NCI-H2029 treated with DMSO at 0.1 percent for 48 hours (cell line): ENCODE measurements at regions not wholly inside any gene's neighbourhood (a gene's known extent, or its start where the extent isn't known, plus 50 kb on each side); places are given as distances from the start of the nearest gene placed in this dataset.
A peak's percentile ranks its signal among the peaks of the same experiment; 100 is the strongest.
"Not testable (repeated sequence)": the region's sequence is repeated elsewhere in the genome, so short reads cannot be mapped to it uniquely, and the experiment has no call there.

Experiments used
- DNase-seq: peaks from one replicate; lab custom pipeline; 2025; lab: John Stamatoyannopoulos, UW

DNA sequence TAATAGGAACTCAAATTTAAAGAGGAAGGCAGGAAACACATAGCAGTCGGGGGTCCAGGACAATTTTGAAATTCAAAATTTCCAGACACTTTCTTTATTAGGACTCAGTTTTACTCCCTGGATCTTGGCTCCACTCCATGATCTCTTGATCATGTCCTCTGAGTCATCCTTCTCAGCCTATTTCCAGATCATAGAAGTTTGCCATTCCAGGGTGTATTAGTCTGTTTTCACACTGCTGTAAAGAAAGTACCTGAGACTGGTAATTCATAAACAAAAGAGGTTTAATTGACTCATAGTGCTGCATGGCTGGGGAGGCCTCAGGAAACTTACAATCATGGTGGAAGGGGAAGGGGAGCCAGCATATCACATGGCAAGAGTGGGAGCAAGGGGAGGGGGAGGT, 564.7 kb upstream of the ACTRT1 start:
- DNase-seq = no peak

DNA sequence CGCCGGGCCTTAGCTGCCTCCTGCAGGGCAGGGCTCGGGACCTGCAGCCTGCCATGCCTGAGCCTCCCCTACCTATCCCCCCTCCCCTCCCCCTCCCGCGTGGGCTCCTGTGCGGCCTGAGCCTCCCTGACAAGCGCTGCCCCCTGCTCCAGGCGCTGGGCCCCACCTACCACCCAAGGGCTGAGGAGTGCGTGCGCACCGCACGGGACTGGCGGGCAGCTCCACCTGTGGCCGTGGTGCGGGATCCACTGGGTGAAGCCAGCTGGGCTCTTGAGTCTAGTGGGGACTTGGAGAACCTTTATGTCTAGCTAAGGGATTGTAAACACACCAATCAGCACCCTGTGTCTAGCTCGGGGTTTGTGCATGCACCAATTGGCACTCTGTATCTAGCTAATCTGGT, 554.6 kb upstream of the ACTRT1 start:
- DNase-seq = not testable (repeated sequence)

DNA sequence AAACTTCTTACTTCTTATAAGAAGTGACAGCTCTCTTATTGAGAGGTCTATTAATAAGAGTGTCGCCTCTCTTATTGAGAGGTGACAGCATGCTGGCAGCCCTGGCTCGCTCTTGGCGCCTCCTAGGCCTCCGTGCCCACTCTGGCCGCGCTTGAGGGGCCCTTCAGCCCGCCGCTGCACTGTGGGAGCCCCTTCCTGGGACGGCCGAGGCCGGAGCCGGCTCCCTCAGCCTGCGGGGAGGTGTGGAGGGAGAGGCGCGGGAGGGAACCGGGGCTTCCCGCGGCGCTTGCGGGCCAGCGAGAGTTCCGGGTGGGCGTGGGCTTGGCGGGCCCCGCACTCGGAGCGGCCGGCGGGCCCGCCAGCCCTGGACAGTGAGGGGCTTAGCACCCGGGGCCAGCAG, 554.2 kb upstream of the ACTRT1 start:
- not testable (repeated sequence) for DNase-seq

DNA sequence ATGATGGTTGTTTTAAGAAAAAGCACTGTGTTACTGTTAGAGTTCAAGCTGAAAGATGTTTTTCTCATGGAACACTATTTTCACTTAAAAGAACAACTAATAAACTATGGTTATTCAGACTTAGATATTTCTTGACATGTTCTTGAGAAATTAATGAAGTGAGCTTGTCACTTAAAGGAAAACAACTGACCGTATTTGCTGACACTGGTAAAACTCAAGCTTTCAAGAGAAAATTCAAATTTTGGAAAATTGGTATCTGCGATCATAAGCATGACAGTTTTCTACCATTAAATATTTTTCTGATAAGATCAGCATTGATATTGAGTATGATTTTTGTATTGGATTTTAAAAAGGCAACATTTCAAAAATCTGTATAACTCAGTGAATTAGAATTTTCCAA, 549.5 kb upstream of the ACTRT1 start:
- DNase-seq = no peak

DNA sequence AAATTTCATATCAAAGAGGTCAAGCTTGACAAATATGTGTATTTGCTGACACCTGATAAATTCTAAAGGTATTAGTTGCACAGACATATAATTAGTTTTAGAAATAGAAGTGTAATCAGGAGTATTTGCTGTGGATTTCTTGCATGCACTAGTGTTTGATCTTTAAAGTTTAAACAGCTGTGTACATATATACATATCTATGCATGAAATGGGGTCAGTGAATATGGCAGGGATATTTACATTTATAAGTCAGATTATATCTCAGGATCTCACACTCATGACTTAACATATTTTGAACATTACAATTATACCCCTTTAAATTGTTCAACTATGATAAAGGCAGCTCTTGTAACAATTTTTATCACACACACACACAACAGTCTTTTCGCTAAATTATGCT, 547.4 kb upstream of the ACTRT1 start:
- no peak for DNase-seq

DNA sequence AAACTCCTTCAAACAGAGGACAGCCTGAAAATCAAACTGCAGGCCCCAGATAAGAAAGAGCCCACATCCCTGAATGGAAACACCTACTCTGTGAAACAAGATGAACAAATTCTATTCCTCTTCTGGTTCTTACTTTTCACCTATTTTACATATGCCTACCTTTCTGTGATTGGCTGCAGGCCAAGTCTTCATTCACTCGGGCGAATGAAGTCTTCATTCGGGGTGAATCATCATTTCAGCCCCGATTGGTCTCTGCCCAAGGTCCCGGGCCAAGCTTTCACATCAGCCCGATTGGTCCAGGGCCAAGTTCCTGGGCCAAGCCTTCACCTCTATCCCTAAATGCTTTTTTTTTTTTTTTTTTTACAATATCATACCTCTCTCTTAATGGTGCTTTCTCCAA, 529.8 kb upstream of the ACTRT1 start:
- DNase-seq = no peak

DNA sequence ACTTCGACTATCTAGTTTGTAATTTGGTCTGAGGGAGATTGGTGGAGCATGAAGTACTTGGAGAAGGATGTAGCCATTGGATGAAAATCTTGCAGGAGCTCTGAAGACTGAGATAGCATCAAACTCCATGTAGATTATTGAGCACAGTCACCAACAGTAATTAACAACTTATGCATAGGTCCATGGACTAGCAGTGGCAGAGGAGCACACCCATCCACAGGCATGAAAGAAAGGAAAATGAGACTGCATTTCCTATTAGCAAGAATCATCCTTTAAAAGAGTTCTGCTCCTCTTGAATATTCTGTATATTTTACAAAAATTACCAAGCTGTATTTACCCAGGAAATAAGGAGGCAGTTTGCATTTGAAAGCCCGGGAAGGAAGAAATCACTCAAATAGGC, 529.4 kb upstream of the ACTRT1 start:
- no peak for DNase-seq

DNA sequence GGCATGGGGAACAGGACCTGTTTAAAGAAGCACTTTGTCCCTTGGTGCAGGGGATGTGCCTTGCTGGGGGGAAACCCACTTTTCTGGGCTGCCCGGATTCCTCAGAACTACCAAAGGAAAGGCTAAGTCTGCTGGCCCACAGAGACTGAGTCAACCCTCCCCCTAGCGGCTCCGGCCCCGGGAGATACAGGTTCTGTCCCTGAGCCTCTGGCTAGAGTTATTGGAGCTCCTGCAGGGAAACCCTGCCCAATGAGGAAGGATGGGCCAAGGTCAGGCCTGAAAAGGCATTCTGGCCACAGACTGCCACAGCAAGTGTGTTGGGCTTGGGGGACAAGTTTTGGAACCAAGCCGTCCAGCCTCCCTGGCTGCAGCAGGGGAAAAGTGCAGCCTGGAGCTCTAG, 490.9 kb upstream of the ACTRT1 start:
- no peak for DNase-seq

DNA sequence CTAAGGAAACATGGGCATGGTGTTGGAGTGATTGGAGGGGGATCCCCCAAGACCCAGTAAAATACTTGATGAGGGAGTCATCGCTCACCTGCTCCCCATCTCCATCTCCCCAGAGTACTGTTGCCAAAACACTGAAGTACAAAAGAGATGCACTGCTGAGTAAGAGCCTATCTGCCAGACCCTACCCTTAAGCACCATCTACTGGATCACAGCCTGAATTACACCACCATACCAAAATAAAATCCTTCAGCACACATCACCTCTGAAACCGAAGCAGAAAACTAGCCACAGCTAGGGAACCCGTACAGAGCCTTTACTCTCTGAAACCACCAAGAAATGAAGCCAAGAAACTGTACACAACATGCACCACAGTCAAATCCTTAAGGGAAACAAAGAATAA, 466.3 kb upstream of the ACTRT1 start:
- DNase-seq = peak; percentile 2

DNA sequence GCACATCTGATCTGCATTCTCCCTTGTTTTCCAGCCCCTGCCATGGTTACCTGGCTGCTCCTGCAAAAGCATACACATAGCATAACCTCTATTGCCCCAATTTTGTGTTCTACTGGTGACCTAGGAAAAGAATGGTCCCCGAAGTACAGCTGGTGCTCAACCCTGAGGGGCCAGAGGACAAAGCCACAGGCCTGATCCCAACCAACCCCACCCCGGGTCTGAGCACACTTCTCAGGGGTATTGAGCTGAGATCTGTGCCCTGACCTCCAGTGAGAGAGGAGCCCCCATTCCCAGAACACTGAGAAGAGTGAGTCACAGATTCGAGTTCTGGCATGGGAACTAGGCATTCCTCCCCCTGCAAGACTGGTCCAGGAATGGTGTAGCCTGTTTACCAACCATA, 465.5 kb upstream of the ACTRT1 start:
- no peak for DNase-seq

DNA sequence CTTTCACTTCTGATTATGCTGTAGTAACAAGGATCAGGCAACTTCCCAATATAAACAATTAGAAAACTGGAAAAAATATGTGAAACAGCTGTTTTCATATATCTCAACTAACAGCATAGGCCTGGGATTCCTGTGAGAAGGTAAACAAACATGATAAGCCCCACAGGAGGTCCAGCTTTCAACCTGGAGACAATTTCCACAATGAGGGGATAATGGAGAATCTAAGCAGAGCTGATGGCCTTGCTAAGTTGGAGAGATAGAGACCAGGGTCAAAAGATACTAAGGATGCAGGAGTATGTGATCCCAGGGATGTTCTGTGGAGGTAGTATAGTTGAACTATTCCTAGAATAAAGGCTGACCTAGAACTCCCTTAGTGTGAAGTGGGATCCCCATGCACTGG, 452.3 kb upstream of the ACTRT1 start:
- no peak for DNase-seq

DNA sequence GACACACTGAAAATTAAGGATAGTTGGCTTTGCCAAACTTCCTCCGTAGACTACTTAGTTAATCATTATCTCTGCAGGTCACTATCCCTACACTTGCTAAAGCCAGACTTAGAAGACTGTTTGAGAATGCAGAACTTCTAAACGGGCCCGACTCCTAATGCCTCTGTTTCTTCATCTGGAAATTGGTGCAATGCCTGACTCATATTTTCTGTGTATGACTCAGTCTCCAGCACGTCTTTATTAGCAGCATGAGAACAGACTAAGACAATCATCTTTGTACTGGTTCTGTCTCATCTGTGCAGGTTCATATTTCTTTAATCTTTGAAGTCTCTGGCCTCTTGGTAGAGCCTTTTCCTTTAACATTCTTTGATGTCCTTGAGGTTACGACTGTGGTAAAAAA, 411.9 kb upstream of the ACTRT1 start:
- no peak for DNase-seq

DNA sequence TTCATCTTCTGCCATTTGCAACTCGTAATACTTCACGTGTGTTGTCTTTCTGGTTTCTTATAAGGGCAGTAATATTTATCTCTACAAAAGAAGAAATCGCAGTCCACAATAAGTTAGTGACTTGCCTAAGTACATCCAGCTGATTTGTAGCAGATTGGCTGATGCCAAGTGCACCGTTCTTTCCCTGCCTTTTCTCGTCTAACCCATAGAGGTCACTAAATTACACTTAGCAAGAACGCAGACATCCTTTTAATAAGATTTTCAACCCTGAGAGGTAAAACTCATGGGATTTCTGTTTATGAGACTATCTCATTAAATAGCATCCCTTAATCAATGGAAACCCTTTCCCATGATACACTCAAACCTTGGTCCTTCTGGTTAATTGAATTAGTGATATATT, 408.6 kb upstream of the ACTRT1 start:
- DNase-seq = no peak

DNA sequence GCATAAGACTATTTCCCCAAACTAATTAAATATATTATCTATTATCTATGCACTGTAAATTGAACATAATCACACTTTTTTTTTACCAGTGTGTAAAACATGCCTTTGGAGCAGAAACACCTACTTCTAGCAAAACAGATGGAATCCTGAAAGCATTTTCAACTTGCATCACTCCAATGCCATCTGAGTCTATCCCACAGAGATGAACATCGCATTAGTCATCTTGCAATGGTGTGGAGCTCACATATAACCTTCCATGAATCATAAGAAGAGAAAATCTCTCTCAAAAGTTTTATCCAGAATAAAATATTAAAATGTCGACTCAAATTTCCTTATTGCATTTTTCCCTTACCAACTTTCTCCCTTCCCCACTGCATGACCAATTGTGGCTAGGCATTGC, 406.7 kb upstream of the ACTRT1 start:
- no peak for DNase-seq

DNA sequence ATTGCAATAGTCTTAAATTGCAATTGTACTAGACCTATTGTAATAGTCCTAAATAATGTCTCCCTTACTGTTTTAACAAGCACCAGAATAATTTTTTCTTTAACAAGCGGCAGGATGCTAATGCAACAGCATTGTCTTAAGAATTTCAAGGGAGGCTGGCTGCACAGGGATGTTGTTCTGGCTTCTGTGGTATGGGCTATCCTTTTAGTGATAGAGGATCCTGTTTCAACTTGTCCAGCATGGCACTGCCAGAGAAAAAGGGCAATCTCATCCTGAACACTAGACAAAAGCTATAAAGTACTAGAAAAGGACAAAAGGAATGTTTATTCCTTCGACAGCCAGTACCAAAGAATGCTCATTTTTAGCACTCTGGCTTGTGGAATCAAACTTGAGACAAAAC, 405.5 kb upstream of the ACTRT1 start:
- DNase-seq = no peak

DNA sequence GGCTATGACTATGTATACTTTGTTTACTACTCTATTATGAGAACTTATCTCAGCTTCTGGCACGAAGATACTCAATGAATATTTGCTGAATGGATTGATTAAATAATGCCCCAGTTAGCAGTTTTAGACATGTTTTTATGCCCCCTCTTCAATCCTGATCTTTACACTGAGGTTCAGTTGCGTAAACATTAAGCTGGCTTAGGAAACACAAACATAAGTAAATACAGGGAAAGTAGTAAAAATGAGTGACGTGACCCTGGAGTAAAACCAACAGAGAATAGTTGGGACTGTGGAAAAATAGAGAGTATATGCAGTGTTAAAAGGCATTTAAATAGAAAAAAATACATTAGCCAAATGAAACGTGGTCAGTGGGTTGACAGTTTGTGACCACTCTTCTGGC, 387.0 kb upstream of the ACTRT1 start:
- no peak for DNase-seq

DNA sequence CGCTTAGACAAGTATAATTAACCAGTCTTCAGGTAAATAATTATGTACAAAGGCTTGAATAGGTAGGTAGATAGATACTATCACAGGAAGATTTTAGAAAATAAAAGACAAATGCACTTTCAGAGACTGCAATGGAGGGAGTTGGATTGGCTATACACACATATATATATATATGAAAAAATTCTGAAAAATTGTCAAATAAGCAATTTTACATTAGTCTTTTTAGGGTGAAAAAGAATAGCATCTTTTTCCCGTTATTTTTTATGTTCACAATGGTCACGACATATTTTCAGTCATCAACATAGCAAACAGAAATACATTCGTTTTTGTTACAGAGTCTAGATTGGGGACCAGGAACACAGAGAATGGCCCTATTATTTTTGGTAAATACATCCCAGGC, 385.9 kb upstream of the ACTRT1 start:
- no peak for DNase-seq

DNA sequence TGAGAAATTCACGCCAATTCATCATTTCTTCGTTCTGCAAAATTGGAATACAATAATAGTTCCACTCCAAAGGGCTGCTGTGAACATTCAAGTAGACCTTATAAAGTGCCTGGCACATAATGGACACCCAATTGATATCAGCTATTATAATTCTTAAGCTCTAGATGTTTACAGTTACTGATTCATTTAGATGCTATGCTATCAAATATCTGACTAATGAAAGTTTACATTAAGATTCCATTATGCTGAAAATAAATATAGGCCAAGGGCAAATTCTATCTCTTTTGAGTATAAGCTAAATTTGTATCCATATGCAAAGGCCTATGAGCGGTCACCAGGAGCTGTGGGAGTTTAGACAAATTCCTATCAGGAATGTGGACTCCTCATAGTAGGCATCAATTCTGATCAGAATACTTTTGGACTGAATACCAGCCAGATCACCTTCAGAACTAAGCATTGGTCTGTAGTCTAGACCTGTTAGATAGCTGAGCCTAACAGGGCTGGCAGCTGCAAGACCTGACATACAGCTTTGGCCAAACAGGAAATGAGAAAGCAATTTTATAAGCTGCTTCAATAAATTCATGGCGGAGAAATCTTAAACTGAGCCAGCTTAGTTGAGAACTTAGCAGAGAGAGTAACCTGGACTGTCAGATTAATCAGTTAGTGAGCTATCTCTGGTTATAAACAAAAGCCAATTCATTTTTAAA, 384.3 kb upstream of the ACTRT1 start:
- no peak for DNase-seq

DNA sequence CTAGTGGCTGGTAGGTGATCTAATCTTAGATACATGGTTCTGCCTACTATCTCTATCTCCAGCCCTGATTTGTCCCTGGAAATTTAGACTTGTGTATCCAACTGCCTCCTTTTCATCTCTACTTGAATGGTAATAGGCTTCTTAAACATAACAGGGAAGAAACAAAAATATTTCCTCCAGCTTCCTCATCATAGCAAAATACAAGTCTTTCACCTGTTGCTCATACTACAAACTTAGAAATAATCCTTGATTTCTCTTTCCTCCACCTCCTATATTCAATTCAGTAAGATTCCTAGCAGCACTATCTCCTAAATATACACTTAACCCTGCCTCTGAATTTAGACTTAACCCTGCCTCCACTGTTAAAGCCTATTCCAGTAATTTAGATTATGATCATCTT, 373.3 kb upstream of the ACTRT1 start:
- DNase-seq = no peak

DNA sequence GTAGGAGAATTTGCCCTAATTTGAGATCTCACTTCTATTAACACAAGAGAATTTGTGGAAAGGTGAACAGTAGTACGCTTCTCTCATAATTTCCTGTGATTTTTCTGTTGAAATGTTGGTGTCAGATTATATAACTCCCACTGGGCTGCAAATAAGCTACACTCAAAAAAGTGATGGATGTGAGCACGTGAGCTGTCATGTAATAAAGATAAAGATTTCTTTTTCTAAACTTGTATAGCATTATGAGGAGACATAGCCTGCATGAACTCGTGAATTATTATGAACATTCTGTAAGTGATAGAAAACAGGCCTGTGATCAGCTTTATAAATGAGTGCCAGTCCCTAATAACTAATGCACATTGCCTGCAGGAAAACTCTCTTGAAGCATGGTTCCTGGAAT, 356.6 kb upstream of the ACTRT1 start:
- DNase-seq = no peak

DNA sequence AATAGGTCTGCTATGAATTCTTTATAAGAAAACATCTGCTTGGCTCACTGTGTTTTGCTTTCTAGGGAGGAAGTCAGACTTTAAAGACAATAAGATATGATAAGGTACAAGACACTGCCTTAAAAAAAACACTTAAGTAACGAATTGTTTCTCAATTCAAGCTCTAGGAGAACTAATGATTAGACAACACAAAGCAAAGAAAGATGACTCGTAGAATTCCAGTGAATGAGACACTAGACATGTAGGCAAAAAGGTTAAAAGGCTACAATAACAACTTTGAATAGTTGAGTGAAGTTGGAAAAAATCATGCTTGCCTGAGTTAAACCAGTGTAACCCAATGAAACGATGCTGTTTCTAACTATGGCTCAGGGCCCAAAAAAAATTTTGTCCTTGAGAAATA, 344.4 kb upstream of the ACTRT1 start:
- no peak for DNase-seq

DNA sequence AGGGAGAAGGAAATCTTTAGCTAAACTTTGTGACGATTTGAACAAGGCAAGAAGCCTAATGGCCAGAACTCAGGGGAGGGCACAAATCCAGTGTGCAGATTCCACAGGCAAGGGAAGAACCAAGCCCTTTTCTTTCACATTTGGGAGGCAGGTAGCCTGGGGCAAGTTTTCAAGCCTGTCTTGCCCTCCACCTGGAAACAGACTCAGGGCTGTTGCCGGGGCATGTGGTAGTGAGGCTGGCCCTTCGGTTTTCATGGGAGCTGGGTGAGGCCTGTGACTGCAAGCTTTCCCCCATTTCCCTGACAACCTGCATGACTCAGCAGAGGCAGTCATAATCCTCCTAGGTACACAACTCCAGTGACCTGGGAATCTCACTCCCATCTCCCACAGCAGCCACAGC, 331.6 kb upstream of the ACTRT1 start:
- not testable (repeated sequence) for DNase-seq

DNA sequence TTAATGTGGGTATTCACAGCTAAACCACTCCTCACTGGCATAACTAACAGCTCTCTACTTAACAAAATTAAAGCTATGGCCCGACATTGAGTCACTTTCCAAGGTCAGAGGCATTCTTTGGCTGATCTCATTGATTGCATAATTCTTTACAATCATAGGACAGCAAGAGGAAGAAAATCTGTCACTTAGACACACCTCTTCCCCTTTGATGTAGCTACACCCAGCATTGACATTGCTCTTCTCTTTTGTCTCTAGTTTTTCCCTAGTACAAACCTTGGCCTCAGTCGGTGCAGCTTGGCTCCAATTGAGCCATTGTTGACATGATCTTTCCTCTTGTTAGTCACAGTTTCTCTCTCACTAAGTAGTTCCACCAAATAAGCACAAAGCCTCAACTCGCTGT, 313.3 kb upstream of the ACTRT1 start:
- no peak for DNase-seq

DNA sequence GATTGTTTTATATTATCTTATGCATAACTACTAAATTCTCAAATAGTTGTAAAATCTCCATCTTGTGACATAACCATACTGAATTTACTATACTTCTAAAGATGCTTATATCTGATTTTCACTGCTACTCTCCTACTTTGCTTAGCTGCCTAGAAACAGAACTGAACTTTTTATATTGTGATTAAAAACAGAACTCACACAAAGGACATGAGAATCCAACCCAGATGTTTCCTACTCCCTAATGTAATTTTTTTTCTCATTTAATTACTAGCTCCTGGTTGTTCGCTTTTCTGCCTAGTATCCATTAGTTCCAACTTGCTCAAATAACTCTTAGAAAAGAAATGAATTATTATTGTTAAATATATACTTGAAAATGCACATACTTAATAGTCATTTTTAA, 283.5 kb upstream of the ACTRT1 start:
- no peak for DNase-seq

DNA sequence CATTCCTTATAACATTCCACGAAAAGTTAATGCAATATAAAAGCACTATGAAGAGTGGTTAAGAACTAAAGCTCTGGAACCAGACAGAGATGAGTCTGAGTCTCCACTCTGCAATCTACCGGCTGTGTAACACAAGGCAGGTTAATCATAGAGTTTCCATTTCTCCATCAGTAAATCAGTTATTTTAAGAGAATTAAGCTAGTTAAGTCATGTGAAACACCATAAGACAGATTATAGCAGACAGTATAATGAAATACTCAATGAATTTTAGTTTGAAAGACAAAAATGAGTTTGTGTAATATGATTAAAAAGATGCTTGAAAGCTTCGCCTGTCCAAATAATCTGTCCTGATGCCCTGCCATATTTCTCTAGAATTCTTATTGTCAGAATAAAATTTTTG, 282.6 kb upstream of the ACTRT1 start:
- DNase-seq = no peak
